ENCODE measurements at regions not wholly inside any gene's neighbourhood (a gene's known extent, or its start where the extent isn't known, plus 50 kb on each side); places are given as distances from the start of the nearest gene placed in this dataset.
"Not testable (repeated sequence)": the region's sequence is repeated elsewhere in the genome, so short reads cannot be mapped to it uniquely, and the experiment has no call there.

- TF ChIP-seq EZH2phosphoT487 (IDR thresholded peaks at IDR 0.05; ENCODE audit: low read depth, severe bottlenecking, unreplicated experiment); CTCF (IDR thresholded peaks at IDR 0.05; ENCODE audit: poor library complexity); EZH2 (IDR thresholded peaks at IDR 0.05; ENCODE audit: borderline replicate concordance): not testable (repeated sequence)
Measured at GRCh38 chr7:45335024-45335423, 177.4 kb downstream of the RAMP3 start.

Data from hepatocyte (in vitro differentiated cells).